NCI-H524 treated with DMSO at 0.1 percent for 48 hours (cell line): ENCODE measurements at regions not wholly inside any gene's neighbourhood (a gene's known extent, or its start where the extent isn't known, plus 50 kb on each side); places are given as distances from the start of the nearest gene placed in this dataset.
"Not testable (repeated sequence)": the region's sequence is repeated elsewhere in the genome, so short reads cannot be mapped to it uniquely, and the experiment has no call there.

Experiments
- DNase-seq: peaks from one replicate; lab custom pipeline; 2025; lab: John Stamatoyannopoulos, UW

DNA sequence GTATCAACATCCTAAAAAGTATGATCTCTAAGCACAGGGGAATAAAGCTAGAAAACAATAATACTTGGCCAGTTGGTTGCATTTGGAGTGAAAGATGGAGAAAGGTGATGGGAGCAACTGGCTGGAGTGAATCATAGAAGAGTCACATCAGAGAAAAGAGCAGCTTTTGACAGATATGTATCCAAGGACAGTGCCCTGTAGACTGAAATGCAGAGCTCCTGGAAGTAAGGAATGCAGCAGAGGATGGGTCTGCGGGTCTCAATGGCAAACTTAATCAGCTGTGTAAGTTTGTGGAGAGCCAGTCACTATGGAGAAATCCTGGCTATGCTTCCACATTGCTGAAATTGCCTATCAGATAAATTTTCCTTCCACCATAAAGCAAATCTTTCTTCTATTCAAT, 218.1 kb upstream of the PRNP start:
- DNase-seq: no peak

DNA sequence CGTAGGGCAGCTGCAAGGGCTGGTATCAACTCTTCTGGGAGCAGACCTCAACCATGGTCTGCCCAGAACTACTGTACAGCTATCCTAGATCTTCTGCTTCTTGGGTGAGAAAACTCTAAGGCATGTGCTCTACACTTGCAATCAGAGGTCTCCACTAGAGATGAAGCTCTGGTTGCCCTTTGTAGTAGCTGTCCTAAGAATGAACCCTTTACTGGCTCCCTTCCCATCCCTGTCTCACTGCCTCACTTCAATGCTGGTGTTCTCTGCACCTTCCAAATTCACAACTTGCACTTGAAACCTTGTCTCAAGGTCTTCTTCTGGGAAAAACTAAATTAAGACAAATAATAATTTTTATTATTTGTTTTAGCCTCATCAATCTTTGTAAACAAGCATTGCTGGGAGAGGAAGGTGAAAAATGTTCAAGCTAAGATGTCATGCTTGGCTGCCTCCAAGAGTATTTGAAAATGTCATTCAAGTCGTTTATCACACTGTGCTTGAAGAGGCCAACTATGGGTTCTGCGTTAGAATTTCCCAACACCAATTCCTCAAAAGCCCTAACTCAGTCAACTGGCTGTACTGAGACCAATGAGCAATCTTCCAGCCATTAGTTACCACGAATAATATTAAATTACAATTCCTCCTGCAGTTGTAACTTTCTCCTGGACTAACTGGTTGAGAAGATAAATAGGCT, 216.9 kb upstream of the ADRA1D start:
- DNase-seq: no peak

DNA sequence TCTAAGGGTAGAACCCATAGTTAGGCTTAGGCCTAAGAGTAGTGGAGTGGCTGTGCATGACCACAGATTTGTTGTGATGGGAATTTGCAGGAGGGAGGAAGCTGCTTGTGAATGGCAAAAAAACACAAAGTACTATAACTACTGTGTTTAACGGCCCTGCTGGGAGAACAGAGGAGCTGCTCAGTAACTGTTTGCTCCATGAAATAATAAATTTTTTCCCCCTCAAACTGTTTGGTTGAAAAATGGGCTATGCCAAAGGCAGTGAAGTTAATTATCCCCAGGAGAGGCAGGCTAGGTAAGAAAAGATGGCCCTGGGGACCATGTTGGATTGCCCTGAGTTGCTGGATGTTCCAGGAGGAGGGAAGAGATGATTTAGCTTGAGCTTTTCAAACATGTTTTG, 216.1 kb upstream of the ADRA1D start:
- no peak for DNase-seq

DNA sequence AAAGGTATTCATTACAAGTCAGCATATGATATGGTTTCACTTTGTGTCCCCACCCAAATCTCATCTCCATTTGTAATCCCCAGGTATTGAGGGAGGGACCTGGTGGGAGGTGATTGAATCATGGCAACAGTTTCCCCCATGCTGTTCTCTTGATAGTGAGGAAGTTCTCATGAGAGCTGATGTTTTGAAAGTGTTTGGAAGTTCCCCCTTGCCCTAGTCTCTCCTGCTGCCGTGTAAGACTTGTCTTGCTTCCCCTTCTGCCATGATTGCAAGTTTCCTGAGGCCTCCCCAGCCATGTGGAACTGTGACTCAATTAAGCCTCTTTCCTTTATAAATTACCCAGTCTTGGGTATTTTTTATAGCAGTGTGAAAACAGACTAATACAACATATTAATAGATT, 213.7 kb upstream of the ADRA1D start:
- DNase-seq: not testable (repeated sequence)

DNA sequence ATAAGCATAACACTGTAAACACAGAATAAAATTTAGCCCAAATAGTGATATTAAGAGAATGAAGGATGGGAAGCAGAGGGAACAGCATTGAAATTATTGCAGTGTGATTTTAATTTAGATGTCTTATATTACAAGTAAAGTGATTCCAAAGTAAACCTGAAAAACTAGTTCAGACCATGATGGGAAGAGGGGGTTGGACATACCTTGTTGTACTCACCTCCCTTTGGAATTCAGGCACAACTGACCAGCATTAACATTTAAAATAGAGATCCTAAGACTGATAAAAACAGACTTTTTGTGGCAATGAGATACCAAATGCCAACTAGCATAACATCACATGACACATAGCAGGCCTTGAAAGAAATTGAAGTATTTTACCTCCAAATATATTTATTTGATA, 210.0 kb upstream of the ADRA1D start:
- DNase-seq: no peak

DNA sequence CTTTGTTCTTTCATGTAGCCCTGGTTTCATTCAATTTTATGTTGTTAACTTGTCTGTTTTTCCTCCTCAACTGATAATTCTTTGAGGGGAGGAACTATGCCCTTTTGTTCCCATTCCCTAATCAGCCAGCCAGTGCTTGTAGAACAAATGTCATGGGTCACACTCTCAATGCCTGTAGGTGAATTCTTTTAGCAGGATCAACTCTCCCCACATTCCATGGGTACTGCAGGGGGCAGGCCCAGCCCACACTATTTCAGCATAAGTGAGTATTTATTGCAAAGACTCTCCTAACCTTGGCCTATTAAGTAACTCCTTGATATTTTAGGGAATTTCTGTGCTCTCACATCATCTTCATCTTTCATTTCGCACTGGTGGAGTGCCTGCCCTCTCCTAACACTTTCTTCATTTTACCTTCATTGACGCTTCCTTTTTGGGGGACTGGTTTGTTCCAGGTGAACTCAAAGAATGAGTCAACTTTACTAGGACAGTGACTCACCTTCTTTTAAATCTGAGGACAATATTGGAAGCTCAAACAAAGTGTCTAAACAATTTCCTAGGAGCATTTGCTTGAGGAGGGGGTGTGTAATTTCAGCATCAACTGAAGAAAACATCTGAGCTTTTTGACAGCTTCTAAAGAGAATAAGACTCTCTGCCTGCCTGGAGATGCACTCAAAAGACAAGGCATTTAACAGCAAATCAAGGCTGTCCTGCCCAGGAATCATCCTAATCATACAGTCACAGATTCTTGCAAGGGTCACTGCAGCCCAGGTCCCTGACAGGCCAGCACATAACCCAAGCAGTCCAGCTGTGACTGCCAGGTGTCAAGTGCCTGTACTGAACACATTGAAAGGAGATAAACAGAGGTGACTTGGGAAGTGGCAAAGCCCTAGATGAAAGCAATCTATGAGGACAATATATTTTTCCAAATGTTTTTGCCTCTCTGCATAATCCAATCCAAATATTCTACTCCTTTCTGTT, 208.8 kb upstream of the ADRA1D start:
- DNase-seq: no peak

DNA sequence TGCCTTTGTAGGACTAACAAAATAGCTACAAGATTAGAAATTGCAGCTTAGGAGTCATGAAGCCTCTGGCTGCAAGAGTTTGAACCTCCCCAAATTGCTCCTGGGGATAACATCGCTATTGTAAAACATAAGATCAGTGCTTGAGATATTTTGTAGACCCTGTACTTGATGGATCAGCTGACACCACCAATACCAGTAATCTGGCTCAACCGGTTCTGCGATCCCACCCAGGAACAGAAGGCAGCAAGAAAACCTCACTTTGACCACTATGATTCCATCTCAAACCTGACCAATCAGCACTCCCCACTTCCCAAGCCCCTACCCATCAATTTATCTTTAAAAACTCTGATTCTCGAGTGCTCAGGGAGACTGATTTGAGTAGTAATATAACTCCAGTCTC, 206.9 kb upstream of the ADRA1D start:
- no peak for DNase-seq

DNA sequence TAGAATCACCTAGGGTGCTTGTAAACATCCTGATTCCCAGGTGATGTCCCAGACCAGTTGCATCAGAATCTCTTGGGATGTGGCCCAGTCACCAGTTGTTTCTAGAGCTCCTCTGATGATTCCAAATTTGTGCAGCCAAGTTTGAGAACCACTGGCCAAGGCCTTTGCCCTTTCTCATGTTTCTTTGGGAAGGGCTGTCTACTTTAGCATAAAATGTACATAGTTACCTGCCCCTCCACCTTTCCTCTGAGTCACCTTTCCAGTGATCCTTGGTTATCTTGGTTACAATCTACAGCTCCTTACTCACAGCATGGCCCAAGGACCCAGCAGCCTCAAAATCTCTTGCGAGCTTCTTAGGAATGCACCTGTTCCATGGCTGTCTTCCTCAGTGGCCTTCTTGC, 206.2 kb upstream of the ADRA1D start:
- no peak for DNase-seq

DNA sequence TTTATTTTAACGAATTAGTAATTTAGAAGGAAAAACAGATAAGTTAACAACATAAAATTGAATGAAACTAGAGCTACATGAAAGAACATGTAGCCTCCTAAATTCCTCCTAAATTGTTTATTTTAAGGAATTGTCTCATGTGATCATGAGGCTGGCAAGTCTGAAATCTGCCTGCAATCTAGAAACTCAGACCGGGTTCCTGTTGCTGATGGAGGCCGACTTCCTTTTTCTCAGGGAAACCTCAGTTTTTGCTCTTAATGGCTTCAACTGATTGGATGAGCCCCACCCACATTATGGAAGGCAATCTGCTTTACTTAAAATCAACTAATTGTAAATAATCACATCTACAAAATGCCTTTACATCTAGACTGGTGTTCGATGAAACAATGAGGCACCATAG, 205.0 kb upstream of the ADRA1D start:
- no peak for DNase-seq

DNA sequence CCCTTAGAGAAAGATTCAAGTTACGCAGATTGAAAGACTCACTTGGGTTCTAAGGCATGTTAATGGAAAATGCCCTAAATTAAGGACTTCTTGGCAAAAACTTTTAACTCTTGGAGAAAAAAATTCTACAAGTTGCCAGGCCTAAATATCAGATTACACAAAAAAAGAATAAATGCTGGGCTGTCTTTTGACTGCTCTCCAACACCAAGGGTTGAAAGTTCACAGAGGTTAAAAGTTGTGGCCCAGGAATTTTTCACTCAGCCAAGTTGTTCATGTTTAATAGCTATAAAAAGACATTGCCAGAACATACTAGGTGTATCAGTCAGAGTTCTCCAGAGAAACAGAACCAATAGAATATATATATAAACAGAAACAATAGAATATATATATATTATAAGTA, 204.3 kb upstream of the ADRA1D start:
- no peak for DNase-seq

DNA sequence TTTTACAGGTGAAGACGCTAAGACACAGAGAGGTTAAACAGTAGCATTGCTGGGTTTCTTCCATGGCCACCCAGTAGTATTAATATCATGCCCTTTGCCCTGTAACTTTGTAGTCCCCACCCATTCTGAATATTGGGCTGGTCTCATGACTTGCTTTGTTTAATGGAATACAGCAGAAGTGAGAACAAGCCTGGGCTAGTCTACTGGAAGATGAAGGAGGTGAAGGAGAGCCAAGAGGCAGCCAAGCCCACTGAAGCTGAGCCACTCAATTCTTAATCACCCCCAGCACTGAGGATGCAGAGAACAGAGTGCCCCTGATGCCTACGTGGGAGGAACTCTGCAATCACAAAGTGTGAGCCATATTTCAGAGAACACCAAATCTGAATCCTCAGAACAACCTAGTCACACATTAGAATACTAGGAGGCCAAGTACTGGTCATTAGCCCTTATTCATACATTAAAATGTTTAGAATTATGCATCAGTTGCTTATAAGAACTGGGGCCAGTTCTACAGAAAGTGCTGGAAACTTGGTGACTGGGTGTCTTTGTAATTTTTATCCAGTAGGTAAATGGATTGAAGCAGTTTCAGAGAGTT, 202.5 kb upstream of the ADRA1D start:
- no peak for DNase-seq

DNA sequence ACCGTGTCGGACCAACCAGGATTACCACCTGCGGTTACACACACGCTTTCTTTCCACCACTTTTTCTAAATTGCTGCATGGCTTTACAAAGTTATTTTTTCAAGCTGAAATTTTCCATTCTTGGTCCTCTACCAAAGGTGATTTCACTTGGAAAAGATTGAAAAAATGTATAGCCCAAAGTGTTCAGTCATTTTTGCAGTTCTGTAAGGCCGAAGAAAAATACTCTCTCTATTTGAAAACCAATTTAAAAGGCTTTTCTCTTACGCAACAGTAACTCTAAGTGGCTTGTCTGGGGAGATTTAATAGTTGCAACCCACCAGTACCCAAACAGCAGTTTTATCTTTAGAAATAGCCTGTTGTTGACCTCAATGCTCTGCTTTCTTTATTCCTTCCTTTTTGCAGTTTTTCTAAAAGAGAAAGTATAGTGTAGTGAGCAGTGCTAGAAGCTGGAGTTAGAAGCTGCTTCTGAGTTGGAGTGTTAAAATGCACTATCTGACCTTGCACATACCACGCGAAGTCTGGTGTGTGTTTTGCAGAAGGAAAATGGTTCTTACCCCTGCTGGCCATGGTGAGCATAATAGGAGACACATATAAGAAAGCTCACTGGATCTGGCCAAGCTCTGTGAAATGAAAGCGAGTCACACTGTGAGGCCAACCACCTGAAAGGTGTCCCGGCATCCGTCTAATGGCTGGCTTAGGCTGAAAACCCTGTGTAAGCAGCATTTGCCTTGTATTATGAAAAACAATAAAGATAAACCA, 201.0 kb upstream of the ADRA1D start:
- DNase-seq: no peak

DNA sequence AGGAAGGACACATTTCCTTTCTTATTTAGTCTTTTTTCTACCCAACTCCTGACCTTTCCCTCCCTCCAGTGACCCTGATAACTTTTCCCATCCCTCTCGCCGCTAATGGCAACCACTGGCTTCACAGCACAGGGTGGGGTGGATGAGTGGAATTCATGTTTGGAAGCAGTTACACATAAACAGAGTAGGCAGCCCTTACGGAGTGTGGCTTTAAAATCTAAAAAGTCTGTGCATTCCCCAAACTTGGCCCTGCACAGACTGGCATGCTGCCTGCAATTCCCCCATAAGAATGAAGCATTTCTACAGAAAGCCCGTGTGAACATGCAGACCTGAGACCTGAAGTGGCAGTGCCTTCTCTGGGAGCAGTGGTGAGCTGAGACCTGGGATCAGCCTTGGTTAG, 196.7 kb upstream of the ADRA1D start:
- DNase-seq: no peak

DNA sequence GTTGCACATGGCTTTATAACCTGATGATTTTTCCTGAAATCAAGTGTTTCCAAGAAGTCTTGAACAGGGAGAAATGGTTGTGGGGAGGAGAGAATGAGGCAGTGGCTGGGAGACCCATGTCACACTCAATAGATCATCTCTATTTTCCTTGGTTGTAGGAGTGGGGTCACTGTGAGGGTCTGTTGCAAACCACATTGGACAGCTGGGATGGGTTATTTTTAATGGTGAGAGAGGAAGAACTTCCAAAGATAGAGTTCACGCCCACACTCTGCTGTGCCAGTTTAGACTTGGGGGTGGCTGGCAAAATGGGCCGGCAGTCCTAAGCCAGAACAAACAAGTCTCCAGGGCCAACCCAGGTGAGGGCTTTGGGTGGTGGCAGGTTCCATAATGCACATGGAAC, 196.2 kb upstream of the ADRA1D start:
- no peak for DNase-seq

DNA sequence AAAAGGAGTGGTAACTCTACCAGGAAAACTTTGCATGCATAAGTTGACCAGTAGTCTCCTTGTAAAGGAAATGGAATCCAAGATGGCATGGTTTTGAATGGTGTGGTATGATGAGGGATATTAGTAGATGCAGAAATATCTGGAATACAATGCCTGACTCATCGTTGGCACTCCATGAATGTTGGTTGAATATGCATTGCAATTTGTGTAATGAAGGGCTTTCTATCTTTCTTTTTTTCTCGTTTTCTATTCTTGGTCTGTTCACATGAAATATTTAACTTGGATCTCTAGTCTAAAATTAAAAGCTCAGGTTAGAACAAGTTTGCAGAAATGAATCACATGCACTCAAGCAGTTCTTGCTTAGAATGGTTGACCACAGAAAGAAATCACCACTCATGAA, 195.3 kb upstream of the ADRA1D start:
- DNase-seq: no peak

DNA sequence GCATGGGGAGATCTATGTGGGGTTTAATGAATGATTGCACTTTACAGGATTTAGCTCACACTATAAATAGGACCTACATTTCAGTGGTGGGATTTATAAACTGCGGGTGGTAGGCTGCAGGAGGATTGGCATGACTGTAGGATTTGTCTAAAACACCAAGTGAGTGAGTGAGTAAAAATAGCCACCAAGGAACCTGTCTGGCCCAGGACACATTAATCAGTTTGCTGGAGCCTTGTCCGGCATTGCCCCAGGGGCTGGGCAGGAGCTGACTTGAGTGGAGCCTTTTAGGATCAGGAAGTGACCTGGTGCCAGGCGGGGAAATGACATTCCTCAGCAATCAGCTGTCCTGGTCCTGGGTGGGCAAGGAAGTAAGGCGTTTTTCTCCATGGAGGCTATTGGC, 193.9 kb upstream of the ADRA1D start:
- DNase-seq: no peak

DNA sequence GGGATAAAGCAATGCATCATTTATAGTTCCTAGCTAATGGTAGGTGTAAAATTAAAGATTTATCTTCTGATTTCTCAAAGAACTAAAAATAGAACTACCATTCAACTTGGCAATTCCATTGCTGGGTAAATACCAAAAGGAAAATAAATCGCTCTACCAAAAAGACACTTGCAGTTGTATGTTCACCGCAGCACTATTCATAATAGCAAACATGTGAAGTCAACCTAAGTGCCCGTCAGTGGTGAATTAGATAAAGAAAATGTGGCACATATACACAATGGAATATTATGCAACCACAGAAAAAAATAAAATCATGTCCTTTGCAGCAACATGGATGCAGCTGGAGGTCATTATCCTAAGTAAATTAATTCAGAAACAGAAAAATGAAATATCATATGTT, 192.8 kb upstream of the ADRA1D start:
- no peak for DNase-seq

DNA sequence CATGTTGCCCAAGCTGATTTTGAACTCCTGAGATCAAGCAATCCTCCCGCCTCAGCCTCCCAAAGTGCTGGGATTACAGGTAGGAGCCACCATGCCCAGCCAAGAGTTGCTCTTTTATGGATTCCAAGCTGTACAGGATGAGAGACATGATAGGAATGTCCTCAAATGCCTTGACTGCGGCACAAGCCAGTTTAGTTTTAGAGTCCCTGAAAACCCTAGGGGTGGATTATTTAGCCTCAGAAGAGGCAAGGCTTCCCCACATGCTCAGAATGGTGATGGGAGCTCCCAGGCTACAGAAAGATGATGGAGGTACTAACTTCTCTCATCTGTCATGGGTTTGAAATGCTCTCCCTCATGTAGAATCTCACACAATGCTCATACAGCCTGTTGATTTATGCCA, 192.1 kb upstream of the ADRA1D start:
- no peak for DNase-seq

DNA sequence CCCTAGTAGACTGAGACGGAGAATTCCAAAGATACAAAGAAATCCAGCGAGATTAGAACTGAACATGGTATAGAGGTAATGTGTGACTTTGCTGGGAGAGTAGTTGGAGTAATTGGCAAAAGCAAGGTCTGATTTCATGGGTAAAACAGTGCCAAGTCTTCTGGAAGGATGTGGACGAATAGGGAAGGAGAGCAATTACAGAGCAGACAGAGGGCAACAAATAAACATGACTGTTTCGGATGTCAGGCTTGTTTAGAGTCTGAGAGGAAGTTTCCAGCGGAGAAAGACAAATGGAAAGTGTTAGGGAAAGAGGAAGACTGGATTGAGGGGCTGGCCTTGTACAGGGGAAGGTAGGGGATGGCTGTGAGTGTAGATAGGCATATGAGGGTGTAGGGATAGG, 190.4 kb upstream of the ADRA1D start:
- DNase-seq: no peak

DNA sequence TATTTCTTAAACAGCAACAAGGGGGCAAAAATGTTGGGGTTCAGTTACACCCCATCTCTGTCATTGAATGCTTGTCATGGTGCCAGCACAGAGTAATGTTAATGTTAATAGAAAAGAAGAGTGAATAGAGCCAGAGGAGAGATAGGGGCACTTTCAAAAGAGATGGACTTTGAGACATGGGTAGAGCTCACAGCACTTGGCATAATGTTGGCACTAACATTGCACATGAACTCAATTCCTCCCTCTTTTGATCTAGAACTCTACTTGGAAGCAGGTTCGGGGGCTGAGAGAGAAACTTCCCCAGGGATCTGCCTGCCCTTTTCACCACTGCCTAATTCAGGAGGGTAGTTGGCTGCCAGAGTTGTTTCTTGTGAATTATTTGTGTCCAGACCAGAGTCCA, 188.0 kb upstream of the ADRA1D start:
- no peak for DNase-seq

DNA sequence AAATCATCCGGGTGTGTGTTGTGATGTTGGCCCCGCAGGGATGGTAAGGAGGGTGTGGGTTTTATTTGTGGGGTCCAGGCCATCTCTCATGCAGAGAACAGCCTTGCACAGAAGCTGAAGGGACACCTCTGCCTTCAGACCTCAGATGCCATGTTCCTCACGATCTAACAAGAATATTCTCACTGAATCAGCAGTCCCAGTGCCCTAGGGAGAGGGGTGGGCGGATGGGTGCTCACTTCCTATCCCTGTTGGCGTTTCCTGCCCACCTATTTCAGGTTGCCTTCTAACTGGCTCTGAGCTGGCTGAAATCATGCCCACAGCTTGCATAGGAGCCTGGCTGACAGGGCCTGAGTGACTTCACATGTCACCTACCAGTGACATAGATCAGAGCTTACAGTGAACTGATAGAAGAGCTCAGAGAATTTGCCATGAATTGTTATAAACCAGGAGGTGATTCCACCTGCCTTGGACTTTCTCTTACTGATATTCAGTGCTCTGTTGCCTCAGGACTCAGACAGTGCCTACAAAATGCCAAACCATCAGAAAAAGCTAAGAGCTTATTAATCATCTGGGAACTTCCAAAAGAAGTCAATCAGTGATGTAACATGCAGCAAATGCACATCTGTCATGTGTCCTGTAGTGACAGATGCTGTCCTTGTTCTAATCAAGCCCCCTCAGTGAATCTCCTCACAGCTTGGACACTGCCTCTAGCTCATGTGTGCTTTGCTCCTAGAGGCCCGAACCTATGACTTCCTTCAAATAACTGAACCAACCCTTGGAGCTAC, 186.8 kb upstream of the ADRA1D start:
- no peak for DNase-seq

DNA sequence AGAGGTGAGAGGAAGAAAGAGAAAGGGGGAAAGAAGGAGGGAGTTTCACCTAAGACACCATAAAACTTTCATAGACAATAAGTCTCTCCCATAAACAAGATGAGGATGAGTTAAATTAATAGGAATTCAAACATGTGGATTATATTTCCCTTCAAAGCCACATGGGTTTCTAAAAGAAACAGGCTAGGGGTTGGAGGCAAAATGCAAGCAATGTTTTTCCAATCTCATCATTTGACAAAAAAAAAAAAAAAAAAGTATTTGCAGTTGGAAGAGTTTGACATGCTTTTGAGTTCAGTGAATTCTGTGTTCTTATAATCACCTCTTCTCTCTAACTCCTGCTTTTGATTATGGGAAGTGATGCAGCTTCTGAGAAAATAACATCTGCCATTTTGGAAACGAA, 186.1 kb upstream of the ADRA1D start:
- DNase-seq: no peak
